CD14-positive monocyte (primary cell): ENCODE measurements at regions not wholly inside any gene's neighbourhood (a gene's known extent, or its start where the extent isn't known, plus 50 kb on each side); places are given as distances from the start of the nearest gene placed in this dataset.

Experiments
- DNase-seq, 3 donors: peaks; one replicate each; pipeline ENCODE4 v3.0.0-alpha.2; 2011 to 2022
- H2AFZ ChIP-seq: 2 replicates; pipeline ENCODE4 v1.6.0; 2012; ENCODE audit warnings: mild to moderate bottlenecking, low read depth, low read length, inconsistent platforms; ENCODE audit not compliant: insufficient read depth, poor library complexity, severe bottlenecking
- H3K27ac ChIP-seq, 2 donors: 1 replicate in 1 of 2; 2 replicates in 1 of 2; pipeline ENCODE4 v1.5.1; 2012 to 2013; ENCODE audit warnings: low read length in 2 of 2, control low read depth in 1 of 2, inconsistent platforms in 1 of 2, low read depth in 1 of 2, mild to moderate bottlenecking in 1 of 2
- H3K27me3 ChIP-seq, 2 donors: one replicate each; pipeline versions ENCODE4 v1.6.0 to v1.6.1; 2011 to 2013; ENCODE audit warnings: low read length in 2 of 2; ENCODE audit not compliant: control insufficient read depth in 2 of 2, insufficient read depth in 2 of 2
- H3K36me3 ChIP-seq, 2 donors: replicated peaks in 1 of 2; 1 replicate in 1 of 2; 2 replicates in 1 of 2; pipeline versions ENCODE4 v1.5.1 to v1.6.1; 2012 to 2013; ENCODE audit warnings: low read length in 2 of 2, control low read depth in 1 of 2, inconsistent platforms in 1 of 2, mild to moderate bottlenecking in 1 of 2; ENCODE audit not compliant: insufficient read depth in 2 of 2, control insufficient read depth in 1 of 2
- H3K4me1 ChIP-seq, 2 donors: 1 replicate in 1 of 2; 2 replicates in 1 of 2; pipeline versions ENCODE4 v1.5.1 to v1.6.1; 2012 to 2013; ENCODE audit warnings: low read length in 2 of 2, control low read depth in 1 of 2, inconsistent platforms in 1 of 2, mild to moderate bottlenecking in 1 of 2, moderate library complexity in 1 of 2; ENCODE audit not compliant: insufficient read depth in 2 of 2, control insufficient read depth in 1 of 2
- H3K4me2 ChIP-seq: replicated peaks from 2 replicates; pipeline ENCODE3; 2012; ENCODE audit warnings: low read length, moderate library complexity, mild to moderate bottlenecking; ENCODE audit not compliant: poor library complexity, severe bottlenecking; ENCODE audit errors: extremely low read depth
- H3K4me3 ChIP-seq, 3 experiments: fragments of 200-600 bp in 1 of 3; sonication (generic) in 1 of 3; replicated peaks in 1 of 3; 1 replicate in 2 of 3; 2 replicates in 1 of 3; pipeline ENCODE4 v1.5.1; 2011 to 2013; ENCODE audit warnings: low read length in 3 of 3, mild to moderate bottlenecking in 3 of 3, control low read depth in 2 of 3, low read depth in 2 of 3, inconsistent platforms in 1 of 3, moderate library complexity in 1 of 3
- H3K79me2 ChIP-seq: 2 replicates; pipeline ENCODE4 v1.6.0; 2012; ENCODE audit warnings: mild to moderate bottlenecking, control low read depth, inconsistent platforms, low read length, moderate library complexity; ENCODE audit not compliant: insufficient read depth
- H3K9ac ChIP-seq: 2 replicates; pipeline ENCODE4 v1.6.0; 2017; ENCODE audit warnings: low read length, mild to moderate bottlenecking; ENCODE audit not compliant: insufficient read depth, poor library complexity, severe bottlenecking
- H3K9me3 ChIP-seq, 2 donors: replicated peaks in 1 of 2; 1 replicate in 1 of 2; 2 replicates in 1 of 2; pipeline versions ENCODE4 v1.5.1 to v1.6.1; 2012 to 2013; ENCODE audit warnings: low read length in 2 of 2, control low read depth in 1 of 2; ENCODE audit not compliant: control insufficient read depth in 1 of 2, insufficient read depth in 1 of 2
- H4K20me1 ChIP-seq: 2 replicates; pipeline ENCODE4 v1.6.0; 2012; ENCODE audit warnings: mild to moderate bottlenecking, low read length, control low read depth, moderate library complexity; ENCODE audit not compliant: insufficient read depth
- H3K27ac Mint-ChIP-seq, 7 donors: one replicate each; pipeline ENCODE4 v1.8.0; 2020; ENCODE audit warnings: mild to moderate bottlenecking in 7 of 7, mixed read lengths in 7 of 7, moderate library complexity in 6 of 7, inconsistent platforms in 2 of 7
- H3K27me3 Mint-ChIP-seq, 3 donors: one replicate each; pipeline ENCODE4 v1.8.0; 2021 to 2022; ENCODE audit warnings: low read depth in 3 of 3, mild to moderate bottlenecking in 3 of 3, mixed read lengths in 3 of 3, moderate library complexity in 3 of 3, inconsistent platforms in 1 of 3
- H3K36me3 Mint-ChIP-seq, 2 donors: one replicate each; pipeline ENCODE4 v1.8.0; 2020; ENCODE audit warnings: mixed read lengths in 2 of 2, inconsistent platforms in 1 of 2, mild to moderate bottlenecking in 1 of 2
- H3K4me1 Mint-ChIP-seq: one replicate; pipeline ENCODE4 v1.8.0; 2020; ENCODE audit warnings: mild to moderate bottlenecking, mixed read lengths
- H3K4me3 Mint-ChIP-seq, 2 donors: one replicate each; pipeline ENCODE4 v1.8.0; 2020; ENCODE audit warnings: mild to moderate bottlenecking in 2 of 2, mixed read lengths in 2 of 2, moderate library complexity in 1 of 2
- H3K9me3 Mint-ChIP-seq, 7 donors: one replicate each; pipeline ENCODE4 v1.8.0; 2020 to 2022; ENCODE audit warnings: mixed read lengths in 7 of 7, mild to moderate bottlenecking in 6 of 7, moderate library complexity in 6 of 7, inconsistent platforms in 2 of 7
- CTCF ChIP-seq: fragments of 200-600 bp; IDR thresholded peaks from one replicate; pipeline ENCODE4 v1.8.0; 2022; ENCODE audit warnings: antibody characterized with exemption, mild to moderate bottlenecking
- WGBS: methylation state at CpG from one replicate; pipeline ENCODE4 v1.1.5; 2013; ENCODE audit warnings: missing lambda C conversion rate; ENCODE audit not compliant: insufficient coverage; 5-methylcytosine and 5-hydroxymethylcytosine counted together
- intact Hi-C, 2 donors: fragments of 100-400 bp; cut with micrococcal nuclease; formaldehyde crosslinking; loops; one replicate each; pipeline versions ENCODE4 v1.15.0 to v1.15.1; 2023

- H3K4me1 ChIP-seq = no peaks in the 10 kb centered on the region
- WGBS = 100% methylated on average over 1 of the region's 5 CpGs
- Mint-ChIP-seq H3K27me3 (no peaks in the 10 kb centered on the region), H3K36me3 (no peaks in the 10 kb centered on the region), H3K27ac (no peak overlapping the region), H3K9me3 (peaks cover 0 to 2% (median 0%) of the 10 kb centered on the region in 7 donors), H3K4me3 (no peak overlapping the region), H3K4me1 (peaks cover 6% of the 10 kb centered on the region)
- intact Hi-C loops = no loop called here
- no peak overlapping the region for H3K4me2 ChIP-seq
- no peaks in the 10 kb centered on the region for H3K79me2 ChIP-seq
- H3K9me3 ChIP-seq = no peaks in the 10 kb centered on the region
- no peaks in the 10 kb centered on the region for H3K27me3 ChIP-seq
- no peak for TF ChIP-seq CTCF
- no peak overlapping the region for H3K9ac ChIP-seq
- H3K27ac ChIP-seq = no peak overlapping the region
- no peak overlapping the region for H3K4me3 ChIP-seq
- no peaks in the 10 kb centered on the region for H3K36me3 ChIP-seq
- no peak overlapping the region for H2AFZ ChIP-seq
- H4K20me1 ChIP-seq = no peaks in the 10 kb centered on the region
- no peak for DNase-seq
These were observed 52.5 kb upstream of the PELI2 start for GRCh38 chr14:56065621-56066290.
